WI38 (cell line): ENCODE measurements at regions not wholly inside any gene's neighbourhood (a gene's known extent, or its start where the extent isn't known, plus 50 kb on each side); places are given as distances from the start of the nearest gene placed in this dataset.

Experiments used
- H3K4me3 ChIP-seq: 2 replicates; pipeline ENCODE4 v1.5.1; 2011; ENCODE audit warnings: low read depth, mild to moderate bottlenecking, control low read depth, low read length
- TF ChIP-seq, protein P1 (sequence below): IDR thresholded peaks from 2 replicates; pipeline ENCODE4 v1.5.1; 2012; ENCODE audit warnings: low read depth, mild to moderate bottlenecking, control low read depth, low read length

DNA sequence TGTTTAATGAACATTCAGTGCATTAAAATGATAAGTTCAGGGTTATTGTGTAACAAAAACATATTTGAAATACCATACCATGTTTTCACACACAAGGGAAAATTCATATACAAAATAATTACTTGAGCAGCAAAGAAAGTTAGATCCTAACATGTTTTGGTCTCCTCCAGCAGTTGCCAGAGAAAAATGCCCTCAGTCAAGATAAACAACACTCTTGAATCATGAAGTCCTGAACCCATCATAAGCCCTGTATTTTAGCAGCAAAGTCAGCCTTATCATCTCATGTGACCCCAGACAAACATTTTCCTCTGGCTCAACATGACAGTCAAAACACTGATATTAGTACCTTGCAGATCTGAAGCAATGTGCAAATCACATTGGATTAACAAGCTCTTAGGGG is 1541.1 kb upstream of the WWC1 start:
- TF ChIP-seq, protein P1, sequence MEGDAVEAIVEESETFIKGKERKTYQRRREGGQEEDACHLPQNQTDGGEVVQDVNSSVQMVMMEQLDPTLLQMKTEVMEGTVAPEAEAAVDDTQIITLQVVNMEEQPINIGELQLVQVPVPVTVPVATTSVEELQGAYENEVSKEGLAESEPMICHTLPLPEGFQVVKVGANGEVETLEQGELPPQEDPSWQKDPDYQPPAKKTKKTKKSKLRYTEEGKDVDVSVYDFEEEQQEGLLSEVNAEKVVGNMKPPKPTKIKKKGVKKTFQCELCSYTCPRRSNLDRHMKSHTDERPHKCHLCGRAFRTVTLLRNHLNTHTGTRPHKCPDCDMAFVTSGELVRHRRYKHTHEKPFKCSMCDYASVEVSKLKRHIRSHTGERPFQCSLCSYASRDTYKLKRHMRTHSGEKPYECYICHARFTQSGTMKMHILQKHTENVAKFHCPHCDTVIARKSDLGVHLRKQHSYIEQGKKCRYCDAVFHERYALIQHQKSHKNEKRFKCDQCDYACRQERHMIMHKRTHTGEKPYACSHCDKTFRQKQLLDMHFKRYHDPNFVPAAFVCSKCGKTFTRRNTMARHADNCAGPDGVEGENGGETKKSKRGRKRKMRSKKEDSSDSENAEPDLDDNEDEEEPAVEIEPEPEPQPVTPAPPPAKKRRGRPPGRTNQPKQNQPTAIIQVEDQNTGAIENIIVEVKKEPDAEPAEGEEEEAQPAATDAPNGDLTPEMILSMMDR: no peak

DNA sequence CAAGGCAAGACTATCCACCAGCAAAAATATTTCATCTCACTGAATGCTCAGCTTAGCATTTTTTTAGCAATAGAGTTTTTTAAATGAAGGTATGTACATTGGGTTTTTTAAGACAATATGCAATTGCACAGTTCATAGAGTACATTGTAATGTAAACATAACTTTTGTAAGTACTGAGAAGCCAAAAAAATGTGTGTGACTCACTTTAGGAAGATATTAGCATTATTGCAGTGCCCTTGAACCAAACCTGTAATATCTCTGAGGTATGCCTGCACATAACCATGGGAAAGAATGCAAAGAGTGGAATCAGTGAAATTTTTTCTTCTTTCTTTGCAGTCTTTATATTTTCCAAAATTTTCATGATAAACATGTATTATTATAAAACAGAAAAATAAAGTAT is 1533.3 kb upstream of the WWC1 start:
- TF ChIP-seq, protein P1: no peak
- H3K4me3 ChIP-seq: no peak overlapping the region

More for the DNA sequence above, 1541.1 kb upstream of the WWC1 start:
- no peak overlapping the region for H3K4me3 ChIP-seq

DNA sequence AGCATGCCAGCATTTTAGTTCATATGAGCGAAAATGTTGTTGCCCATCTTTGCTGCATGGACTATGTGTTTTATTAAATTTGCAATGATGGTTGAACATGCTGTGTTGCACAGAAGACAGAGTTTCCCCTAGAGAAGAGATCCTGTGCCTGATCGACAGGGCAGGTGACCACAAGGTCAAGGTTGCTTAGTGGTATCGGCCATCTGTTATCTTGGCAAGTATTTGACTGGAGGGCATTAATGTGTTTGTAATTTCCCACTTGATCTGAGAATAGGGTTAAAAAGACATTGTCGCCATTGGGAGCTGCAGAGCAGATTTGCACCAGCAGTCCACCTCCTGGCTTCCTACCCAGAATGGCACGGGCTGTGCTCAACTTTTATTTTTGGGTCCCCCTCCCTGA is 1523.6 kb upstream of the WWC1 start:
- TF ChIP-seq, protein P1: no peak
- no peak overlapping the region for H3K4me3 ChIP-seq

DNA sequence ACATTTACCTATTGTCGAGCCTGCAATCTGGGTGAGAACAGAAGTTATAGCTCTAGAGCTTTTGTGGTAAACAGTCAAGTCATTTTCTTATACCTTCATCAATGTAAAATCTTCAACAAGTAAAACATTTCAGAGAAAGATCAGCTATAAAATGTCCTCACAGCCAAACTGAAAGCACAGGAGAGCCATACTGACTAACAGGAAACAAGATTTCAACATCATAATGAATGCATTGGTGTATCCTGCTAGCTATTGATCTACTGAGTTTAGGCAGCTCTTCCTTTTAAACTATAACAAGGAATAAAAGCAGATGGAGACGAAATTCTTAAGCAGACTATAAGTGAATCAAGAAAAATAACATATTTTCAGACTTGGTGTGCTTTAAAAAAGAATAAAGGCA is 1522.9 kb upstream of the WWC1 start:
- TF ChIP-seq, protein P1: no peak
- H3K4me3 ChIP-seq: no peak overlapping the region

DNA sequence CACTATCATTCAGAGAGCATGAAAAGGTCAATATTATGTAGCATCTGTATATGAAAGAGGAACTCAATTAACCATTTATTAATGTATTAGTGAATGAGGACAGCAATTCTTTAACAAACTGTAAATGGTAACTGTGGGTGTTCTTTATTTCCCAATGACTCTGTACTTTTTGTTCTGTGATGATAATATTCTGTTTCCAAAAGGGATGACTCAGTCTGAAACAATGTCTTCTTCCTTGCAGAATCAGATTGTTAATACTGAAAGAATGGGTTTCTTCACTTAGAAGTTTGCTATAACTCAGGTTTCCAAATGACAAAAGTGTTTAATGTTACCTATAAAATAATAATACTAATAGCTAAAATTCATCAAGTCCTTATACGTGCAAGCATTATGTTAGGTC is 1518.7 kb upstream of the WWC1 start:
- H3K4me3 ChIP-seq: no peak overlapping the region
- TF ChIP-seq, protein P1: no peak

DNA sequence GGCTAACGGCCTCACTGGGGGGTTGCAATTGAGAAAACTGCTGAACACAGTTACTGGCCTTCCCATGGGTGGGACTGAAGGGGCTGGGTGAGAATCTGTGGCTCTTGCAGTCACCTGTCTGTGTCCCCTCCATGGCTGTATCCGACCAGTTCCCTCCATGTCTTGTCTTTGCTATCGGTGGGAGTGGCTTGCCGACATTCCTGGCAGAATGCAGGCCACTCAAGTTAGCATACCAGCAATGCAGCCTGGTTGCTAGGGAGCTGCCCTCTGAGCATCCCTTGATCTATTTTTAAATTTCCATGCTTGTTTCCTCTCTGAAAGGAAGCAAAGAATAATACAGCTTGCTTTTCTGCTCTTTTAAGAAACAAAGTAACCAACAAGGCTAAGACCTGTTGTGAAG is 1509.7 kb upstream of the WWC1 start:
- TF ChIP-seq, protein P1: no peak
- no peak overlapping the region for H3K4me3 ChIP-seq

DNA sequence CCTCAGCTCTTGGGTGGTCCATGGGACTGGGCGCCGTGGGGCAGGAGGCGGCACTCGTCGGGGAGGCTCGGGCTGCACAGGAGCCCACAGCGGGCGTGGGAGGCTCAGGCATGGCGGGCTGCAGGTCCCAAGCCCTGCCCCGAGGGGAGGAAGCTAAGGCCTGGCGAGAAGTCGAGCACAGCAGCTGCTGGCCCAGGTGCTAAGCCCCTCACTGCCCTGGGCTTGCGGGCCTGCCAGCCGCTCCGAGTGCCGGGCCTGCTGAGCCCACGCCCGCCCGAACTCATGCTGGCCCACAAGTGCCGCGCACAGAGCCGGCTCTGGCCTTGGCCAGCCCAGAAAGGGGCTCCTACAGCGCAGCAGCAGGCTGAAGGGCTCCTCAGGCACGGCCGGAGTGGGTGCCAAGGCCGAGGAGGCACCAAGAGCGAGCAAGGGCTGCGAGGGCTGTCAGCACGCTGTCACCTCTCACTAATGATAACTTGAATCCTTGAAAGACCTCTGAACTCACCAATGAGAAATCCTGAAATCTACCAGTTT is 1506.8 kb upstream of the WWC1 start:
- TF ChIP-seq, protein P1: no peak
- no peak overlapping the region for H3K4me3 ChIP-seq
